Fibroblast of the aortic adventitia (primary cell): ENCODE measurements at regions not wholly inside any gene's neighbourhood (a gene's known extent, or its start where the extent isn't known, plus 50 kb on each side); places are given as distances from the start of the nearest gene placed in this dataset.

Source experiments
- DNase-seq: peaks from one replicate; pipeline ENCODE4 v3.0.0-alpha.2; 2010; ENCODE audit warnings: low read depth
- H3K4me3 ChIP-seq: 2 replicates; pipeline ENCODE4 v1.5.1; 2011; ENCODE audit warnings: low read depth, mild to moderate bottlenecking, control low read depth, low read length, moderate library complexity
- CTCF ChIP-seq: IDR thresholded peaks from 2 replicates; pipeline ENCODE4 v1.5.1; 2011; ENCODE audit warnings: mild to moderate bottlenecking, low read length, control low read depth, inconsistent platforms; ENCODE audit not compliant: insufficient read depth

GRCh38 chr4:15345134-15345533, 82.7 kb upstream of the C1QTNF7 start:
- no peak overlapping the region for H3K4me3 ChIP-seq
- TF ChIP-seq CTCF = no peak
- DNase-seq = no peak

- H3K4me3 ChIP-seq = no peak overlapping the region
- TF ChIP-seq CTCF = no peak
- DNase-seq = no peak
Observed at GRCh38 chr4:15348236-15348635, 79.6 kb upstream of the C1QTNF7 start.

GRCh38 chr4:15348695-15349094, 79.1 kb upstream of the C1QTNF7 start:
- no peak for TF ChIP-seq CTCF
- no peak overlapping the region for H3K4me3 ChIP-seq
- DNase-seq = no peak

- no peak for DNase-seq
- TF ChIP-seq CTCF = no peak
- no peak overlapping the region for H3K4me3 ChIP-seq
Observed at GRCh38 chr4:15349531-15349935, 78.3 kb upstream of the C1QTNF7 start.

- DNase-seq = no peak
- H3K4me3 ChIP-seq = no peak overlapping the region
- TF ChIP-seq CTCF = no peak
Observed at GRCh38 chr4:15349965-15350364, 77.9 kb upstream of the C1QTNF7 start.

- no peak for TF ChIP-seq CTCF
- DNase-seq = no peak
Observed at GRCh38 chr4:15352524-15352923, 75.3 kb upstream of the C1QTNF7 start.

GRCh38 chr4:15353207-15353606, 74.6 kb upstream of the C1QTNF7 start:
- no peak for DNase-seq
- no peak for TF ChIP-seq CTCF
- H3K4me3 ChIP-seq = no peak overlapping the region

More at GRCh38 chr4:15352524-15352923, 75.3 kb upstream of the C1QTNF7 start:
- no peak overlapping the region for H3K4me3 ChIP-seq
